Stimulated activated CD4-positive, alpha-beta T cell treated with anti-CD3 and anti-CD28 coated beads, Interleukin-1b, Interleukin-23, amount 100 ng/mL, for 1 hour (primary cell): ENCODE measurements at regions not wholly inside any gene's neighbourhood (a gene's known extent, or its start where the extent isn't known, plus 50 kb on each side); places are given as distances from the start of the nearest gene placed in this dataset.
"Not testable (repeated sequence)": the region's sequence is repeated elsewhere in the genome, so short reads cannot be mapped to it uniquely, and the experiment has no call there.

Experiments used
- DNase-seq, 2 donors: peaks; one replicate each; pipeline ENCODE4 v3.0.0-alpha.2; 2020; ENCODE audit warnings: low read depth in 2 of 2

DNA sequence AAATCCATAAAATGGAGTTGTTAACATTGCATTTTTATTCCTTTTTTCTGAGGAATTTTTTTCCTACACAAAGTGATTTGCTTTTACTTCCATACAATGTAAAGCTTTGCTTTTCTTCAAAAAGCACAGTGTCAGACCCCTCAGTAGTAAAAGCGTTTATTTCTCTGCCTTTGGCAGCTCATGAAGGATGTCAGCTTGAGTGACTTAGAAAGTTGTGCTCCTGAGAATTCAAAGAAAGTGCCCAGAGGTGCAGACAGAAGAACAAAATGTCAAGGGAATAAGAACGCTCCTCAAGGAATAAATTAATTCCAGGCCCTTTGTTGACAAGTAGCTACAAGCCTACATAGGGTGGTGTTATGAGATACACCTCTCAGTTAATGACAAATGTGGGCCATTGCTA lies 369.3 kb upstream of the ADARB2 start:
- DNase-seq, result no peak

DNA sequence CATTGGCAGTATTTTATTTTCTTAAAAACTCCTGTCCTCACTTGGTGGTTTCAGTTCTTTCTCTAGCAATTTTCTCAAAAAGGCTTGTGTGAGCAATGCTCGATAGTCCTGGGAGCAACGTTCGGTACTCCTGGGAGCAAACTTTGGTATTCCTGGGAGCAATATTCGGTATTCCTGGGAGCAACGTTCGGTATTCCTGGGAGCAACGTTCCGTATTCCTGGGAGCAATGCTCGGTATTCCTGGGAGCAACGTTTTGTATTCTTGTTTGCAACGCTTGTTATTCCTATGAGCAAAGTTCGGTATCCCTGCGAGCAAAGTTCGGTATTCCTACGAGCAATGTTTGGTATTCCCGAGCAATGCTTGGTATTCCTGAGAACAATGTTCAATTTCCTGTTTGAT lies 362.0 kb upstream of the ADARB2 start:
- DNase-seq, result no peak

DNA sequence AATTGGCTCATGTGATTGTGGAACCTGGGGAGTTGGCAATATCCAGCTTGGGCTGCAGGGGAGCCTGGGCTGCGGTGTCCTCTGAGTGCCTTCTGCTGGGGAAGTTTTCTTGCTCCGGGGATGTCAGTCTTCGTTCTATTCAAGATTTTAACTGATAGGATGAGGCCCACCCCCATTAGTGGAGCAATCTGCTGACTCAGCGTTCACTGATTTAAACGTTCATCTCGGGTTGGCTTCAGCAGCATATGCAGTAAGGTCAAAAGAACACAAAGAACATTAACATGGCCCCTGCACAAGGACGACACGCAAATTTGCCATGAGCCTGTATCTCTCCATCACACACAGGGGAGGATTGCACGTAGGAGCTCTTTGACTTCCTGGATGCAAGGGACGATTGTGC lies 360.6 kb upstream of the ADARB2 start:
- no peak for DNase-seq

DNA sequence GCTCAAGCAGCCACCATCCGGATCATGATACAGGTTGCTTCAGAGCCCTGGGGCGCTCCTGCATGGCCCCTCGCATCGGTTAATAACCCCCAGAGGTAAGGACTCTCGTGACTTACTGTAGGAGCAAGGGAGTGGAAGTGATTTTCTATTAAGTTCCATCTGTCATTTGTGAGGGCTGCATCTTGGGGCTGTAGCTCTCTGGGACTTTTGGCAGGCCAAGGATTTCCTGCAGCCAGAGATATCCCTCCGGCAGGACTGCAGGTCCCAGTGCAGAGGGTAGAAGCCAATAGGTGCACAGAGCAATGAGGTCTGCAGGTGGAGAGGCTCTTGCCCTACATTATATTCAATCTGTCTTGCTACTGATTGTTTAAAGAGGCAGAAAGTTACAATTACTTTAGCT lies 356.8 kb upstream of the ADARB2 start:
- no peak for DNase-seq

DNA sequence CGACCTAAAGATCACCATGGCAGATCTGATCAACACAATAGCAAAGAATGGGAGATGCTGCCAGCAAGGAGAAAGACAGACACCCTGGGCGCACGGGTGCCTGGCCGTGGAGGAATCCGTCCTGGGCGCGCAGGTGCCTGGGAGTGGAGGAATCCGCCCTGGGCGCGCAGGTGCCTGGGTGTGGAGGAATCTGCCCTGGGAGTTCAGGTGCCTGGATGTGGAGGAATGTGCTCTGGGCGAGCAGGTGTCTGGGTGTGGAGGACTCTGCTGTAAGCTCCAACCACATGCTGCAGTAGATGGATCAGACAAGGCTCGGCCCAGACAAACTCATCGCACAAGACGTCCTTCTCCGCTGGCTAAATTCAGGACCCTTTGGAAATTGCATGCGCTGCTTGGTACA lies 346.3 kb upstream of the ADARB2 start:
- no peak for DNase-seq

DNA sequence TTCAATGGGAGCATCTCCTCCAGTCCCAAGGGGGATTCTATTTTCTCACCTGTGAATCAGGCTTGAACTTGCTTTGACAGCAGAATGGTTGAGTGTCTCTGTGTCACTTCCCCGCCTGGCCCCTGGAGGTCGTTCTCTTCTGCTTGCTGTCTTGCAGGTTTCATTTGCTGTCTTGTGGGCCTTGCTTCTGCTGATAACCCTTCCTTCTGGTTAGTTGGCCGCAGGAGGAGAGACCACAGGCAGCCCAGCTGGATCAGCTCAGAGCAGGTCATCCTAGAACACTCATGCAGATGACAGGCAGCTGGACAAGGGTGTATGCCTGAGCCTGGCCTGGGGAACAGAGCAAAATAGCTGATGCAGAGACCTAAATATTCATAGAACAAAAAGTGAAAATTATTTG lies 344.2 kb upstream of the ADARB2 start:
- DNase-seq, result no peak

- DNase-seq, result no peak
These were observed 342.3 kb upstream of the ADARB2 start for GRCh38 chr10:2079603-2080078.

DNA sequence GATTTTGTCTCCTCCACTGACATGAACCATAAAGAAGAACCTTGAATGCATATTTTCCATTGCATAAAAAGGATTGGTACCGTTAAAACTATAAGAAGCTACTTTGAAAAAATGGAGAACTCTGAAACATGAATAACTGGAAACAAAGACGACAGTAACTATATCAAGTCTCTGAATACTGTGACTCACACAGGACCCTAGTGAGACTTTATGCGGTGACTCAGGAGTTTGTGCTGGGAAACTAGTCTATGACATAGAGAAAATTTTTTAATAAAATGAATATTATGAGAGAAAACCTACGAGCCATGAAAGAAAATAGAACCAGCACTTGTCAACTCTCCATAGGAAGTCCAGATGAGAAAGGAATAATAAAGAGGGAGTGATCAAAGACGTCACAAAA lies 339.9 kb upstream of the ADARB2 start:
- no peak for DNase-seq

DNA sequence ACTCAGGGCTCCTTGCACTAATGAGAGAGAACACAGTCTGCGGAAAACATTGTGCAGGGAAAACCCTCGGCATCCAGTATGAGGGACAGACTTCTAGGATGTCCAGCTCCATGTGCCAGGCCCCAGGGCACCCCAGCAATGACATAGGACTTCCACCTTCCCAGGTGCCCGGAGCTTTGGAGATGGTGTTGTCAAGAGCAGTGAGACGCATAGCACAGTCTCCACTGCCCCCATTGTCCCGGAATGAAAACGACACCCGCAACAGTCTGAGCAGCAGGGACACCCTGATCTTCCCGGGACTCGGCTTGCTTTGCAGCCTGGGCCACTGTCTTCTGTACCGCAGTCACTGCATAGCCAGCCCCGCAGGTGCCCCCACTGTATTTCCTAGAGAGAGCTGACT lies 339.2 kb upstream of the ADARB2 start:
- no peak for DNase-seq

DNA sequence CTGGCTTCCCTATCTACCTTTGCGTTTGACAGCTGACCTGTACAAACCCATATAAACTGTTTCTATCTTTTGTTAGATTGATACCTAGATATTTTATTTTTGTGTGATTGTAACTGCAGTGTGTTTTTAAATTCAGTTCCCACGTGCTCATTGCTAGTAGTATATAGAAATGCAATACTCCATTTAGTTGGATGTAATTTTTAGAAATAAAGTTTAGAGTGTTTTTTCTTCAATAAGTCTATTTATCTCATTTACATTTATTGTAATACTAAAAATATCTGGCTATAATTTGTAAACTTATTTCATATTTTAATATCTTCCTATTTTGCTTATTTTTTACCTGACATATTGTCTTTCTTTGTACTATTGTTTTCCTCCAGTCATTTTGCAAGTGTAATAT lies 329.7 kb upstream of the ADARB2 start:
- DNase-seq, result no peak

DNA sequence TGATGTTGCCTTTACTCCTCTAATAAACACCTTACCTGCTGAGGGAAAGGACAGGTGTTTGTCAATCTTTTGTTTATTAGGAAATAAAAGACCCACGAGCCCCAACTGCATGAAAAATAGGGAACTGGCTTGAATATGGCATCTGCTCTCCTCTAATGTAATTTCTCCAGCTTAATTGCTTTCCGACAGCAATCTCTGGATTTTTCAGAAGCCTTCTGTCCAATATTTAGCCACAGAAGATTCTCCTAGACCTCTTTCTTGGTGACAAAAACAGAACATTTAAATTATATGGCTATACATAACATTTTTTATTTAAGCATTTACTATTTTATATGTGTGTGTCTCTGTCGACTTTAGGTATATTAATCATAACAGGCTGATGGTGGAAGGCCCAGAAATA lies 317.4 kb upstream of the ADARB2 start:
- DNase-seq, result no peak

- no peak for DNase-seq
These were observed 316.5 kb upstream of the ADARB2 start for GRCh38 chr10:2053805-2054204.

- no peak for DNase-seq
These were observed 313.8 kb upstream of the ADARB2 start for GRCh38 chr10:2051108-2051507.

DNA sequence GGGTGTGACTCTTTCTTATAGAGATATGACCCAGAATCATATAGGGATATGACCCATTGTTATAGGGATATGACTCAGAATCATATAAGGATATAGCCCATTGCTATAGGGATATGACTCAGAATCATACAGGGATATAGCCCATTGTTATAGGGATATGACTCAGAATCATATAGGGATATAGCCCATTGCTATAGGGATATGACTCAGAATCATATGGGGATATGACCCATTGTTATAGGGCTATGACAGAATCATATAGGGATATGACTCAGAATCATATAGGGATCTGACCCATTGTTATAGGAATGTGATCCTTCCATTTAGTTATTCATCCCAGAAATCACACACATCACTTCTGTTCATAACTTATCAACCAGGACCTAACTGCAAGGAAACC lies 312.2 kb upstream of the ADARB2 start:
- DNase-seq, result no peak

DNA sequence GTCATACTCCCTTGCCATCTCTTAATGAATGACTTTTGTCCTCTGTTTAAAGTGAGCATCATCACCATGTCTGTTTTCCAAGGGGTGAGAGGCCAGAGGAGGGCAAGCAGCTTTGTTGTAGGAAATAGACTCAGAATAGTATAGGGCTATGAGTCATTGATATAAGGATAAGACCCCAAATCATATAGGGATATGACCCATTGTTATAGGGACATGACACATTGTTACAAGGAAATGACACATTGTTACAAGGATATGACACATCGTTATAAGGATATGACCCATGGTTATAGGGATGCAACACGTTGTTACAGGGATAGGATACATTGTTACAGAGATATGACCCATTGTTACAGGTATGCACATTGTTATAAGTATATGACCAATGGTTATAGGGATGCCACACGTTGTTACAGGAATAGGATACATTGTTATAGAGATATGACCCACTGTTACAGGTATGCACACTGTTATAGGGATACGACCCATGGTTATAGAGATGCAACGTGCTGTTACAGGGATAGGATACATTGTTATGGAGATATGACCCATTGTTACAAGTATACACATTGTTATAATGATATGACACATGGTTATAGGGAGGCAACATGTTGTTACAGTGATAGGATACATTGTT lies 311.1 kb upstream of the ADARB2 start:
- DNase-seq, result no peak

GRCh38 chr10:2047679-2048078 lies 310.4 kb upstream of the ADARB2 start:
- DNase-seq, result no peak

GRCh38 chr10:2043379-2043778 lies 306.1 kb upstream of the ADARB2 start:
- DNase-seq, result no peak

DNA sequence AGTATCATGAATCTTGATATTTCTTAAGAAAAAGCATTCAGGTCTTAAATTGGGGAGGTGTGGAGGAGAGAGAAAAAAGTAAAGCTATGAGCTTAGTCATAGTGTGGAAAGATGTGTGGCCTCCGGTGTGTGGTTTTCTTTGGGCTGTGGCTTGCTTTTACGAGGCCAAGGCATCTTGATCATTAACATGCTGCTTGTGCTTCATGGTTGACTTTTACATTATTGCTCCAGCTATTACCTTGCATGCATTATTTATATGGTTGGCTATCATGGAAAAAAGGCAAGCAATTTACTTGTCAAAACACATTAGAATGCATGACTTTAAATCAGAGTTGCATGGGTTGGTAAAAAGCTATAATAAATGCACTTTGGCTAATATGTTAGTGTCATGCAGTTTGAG lies 300.7 kb upstream of the ADARB2 start:
- DNase-seq, result no peak

- DNase-seq, result no peak
These were observed 299.9 kb upstream of the ADARB2 start for GRCh38 chr10:2037246-2037645.

DNA sequence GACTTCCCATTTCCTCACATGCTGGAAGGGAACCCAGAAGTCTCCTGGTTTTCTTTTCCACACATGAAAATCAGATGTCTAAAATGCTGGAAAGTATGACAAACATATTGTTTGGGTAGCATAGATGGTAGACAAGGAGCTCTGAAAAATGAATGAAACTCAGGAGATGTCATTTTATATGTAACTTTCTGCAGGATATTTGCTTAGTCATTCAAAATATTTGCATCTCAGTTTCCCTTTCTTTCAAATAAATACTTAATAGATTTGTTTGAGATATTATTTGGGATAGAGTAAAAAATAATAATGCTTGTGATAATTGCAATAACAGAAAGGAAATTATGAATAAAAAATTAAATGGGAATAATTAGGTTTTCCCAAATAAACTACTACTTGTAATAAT lies 298.9 kb upstream of the ADARB2 start:
- DNase-seq, result no peak

DNA sequence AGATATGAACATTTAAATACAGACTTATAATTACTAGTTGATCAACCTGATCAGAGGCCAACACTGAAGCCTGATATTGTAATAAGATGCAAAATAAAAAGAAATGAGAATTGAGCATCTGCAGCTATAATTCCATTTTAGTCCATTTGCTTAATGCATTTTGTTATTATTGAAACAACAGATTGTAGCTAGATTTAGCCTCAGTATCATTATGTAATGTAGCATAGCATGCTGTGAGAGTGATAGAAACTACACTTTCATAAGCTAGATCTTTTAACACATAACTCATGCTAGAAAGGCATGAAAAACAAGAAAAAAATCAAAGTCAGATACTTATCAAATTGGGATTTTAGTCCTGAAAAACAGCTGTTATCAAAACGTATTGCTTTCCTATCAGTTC lies 292.7 kb upstream of the ADARB2 start:
- DNase-seq, result no peak

DNA sequence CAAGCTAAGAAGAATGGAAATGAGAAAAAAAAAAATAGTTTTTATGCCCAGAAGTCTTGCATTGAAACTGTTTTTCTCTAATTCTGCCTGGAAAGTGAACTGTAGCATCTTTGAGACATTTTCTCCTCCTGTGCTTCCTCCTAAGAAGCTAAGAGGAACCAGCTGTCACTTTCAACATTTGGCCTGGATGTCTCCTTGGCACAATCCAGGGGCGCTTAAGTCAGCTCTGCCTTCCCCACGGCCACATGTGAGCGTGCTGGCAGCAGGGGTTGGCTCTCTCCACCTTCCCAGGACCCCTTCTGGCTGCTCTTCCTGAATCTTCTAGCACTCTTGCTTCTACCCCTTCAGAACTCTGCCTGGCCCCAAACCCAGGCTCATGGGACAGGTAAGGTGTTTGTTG lies 289.6 kb upstream of the ADARB2 start:
- DNase-seq, result no peak

DNA sequence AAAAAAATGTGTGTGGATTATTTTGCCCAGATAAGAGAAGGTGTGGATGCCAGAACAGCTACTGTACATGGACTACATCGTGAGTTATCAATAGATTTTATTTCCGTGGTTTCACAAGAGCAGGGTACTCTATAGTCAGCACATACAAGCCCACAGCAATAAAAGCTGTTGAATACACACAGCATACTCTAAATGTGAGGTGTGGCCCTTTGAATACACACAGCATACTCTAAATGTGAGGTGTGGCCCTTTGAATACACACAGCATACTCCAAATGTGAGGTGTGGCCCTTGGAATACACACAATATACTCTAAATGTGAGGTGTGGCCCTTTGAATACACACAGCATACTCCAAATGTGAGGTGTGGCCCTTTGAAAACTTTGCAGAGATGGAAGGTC lies 287.4 kb upstream of the ADARB2 start:
- DNase-seq, result not testable (repeated sequence)

DNA sequence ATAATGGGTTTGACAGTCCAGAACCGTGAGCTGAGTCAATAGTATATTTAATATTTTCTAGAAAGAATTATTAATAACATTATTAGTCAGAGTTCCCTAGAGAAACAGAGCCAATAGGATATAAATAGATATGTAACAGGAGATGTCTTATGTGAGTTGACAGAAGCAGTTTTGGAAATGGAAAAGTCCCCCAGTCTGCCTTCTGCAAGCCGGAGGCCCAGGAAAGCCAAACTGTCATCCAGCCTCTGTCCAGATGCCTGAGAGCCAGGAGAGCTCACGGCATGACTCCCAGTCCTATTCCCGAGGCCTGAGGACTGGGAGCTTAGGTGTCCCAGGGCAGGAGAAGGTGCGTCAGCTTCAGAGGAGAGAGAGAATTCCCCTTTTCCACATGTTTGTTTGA lies 286.4 kb upstream of the ADARB2 start:
- DNase-seq, result no peak
